ENCODE measurements at regions not wholly inside any gene's neighbourhood (a gene's known extent, or its start where the extent isn't known, plus 50 kb on each side); places are given as distances from the start of the nearest gene placed in this dataset.

- H3K4me3 ChIP-seq (ENCODE audit: low read depth, low read length) = no peak overlapping the region
- no peak for DNase-seq (ENCODE audit: low read depth)
- peak; percentile 15 for TF ChIP-seq CTCF (conservative IDR thresholded peaks at IDR 0.05; ENCODE audit: low read depth, low read length)
Measured at GRCh38 chr16:87542531-87543102, 49.8 kb upstream of the ZCCHC14 start.
